ENCODE measurements at regions not wholly inside any gene's neighbourhood (a gene's known extent, or its start where the extent isn't known, plus 50 kb on each side); places are given as distances from the start of the nearest gene placed in this dataset.

GRCh38 chr13:42377640-42378382 lies 105.9 kb downstream of the AKAP11 start:
- BruUV-seq (replicated peaks) = no TSS peak
- WGBS (ENCODE audit: low lambda C conversion rate) = 32% methylated on average over 4 of the region's 4 CpGs
- Histone ChIP-seq H3K9me3 (ENCODE audit: low read length) (no peaks in the 10 kb centered on the region), H3K4me3 (replicated peaks in 1 of 3; ENCODE audit: insufficient read depth in 1 of 3, low read depth in 2 of 3, low read length in 3 of 3) (no peak overlapping the region), H3K27ac (ENCODE audit: extremely low read length, insufficient read depth, low read length) (no peak overlapping the region), H3K36me3 (replicated peaks in 1 of 2; ENCODE audit: control insufficient read depth in 1 of 2, insufficient read depth in 2 of 2, low read length in 2 of 2) (no peaks in the 10 kb centered on the region), H2AFZ (ENCODE audit: low read length) (no peak overlapping the region), H3K79me2 (ENCODE audit: insufficient read depth, low read length) (no peaks in the 10 kb centered on the region), H3K27me3 (ENCODE audit: control insufficient read depth in 1 of 2, insufficient read depth in 2 of 2, low read length in 2 of 2) (no peaks in the 10 kb centered on the region), H3K4me2 (ENCODE audit: low read depth, low read length) (no peak overlapping the region), H3K4me1 (ENCODE audit: insufficient read depth, low read length) (no peaks in the 10 kb centered on the region), H3K9ac (ENCODE audit: insufficient read depth, low read depth, low read length) (no peak overlapping the region), H4K20me1 (ENCODE audit: insufficient read depth, low read length) (no peaks in the 10 kb centered on the region)
- no peak for TF ChIP-seq IRX3 (CRISPR knock-in tag; IDR thresholded peaks at IDR 0.05; ENCODE audit: borderline replicate concordance, low read depth)
- TF ChIP-seq, protein P1, sequence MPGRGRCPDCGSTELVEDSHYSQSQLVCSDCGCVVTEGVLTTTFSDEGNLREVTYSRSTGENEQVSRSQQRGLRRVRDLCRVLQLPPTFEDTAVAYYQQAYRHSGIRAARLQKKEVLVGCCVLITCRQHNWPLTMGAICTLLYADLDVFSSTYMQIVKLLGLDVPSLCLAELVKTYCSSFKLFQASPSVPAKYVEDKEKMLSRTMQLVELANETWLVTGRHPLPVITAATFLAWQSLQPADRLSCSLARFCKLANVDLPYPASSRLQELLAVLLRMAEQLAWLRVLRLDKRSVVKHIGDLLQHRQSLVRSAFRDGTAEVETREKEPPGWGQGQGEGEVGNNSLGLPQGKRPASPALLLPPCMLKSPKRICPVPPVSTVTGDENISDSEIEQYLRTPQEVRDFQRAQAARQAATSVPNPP (CRISPR knock-in tag; IDR thresholded peaks at IDR 0.05) = no peak
- no peak for TF ChIP-seq ARID5B (CRISPR knock-in tag; IDR thresholded peaks at IDR 0.05)
- no peak for TF ChIP-seq SP4 (CRISPR knock-in tag; IDR thresholded peaks at IDR 0.05)
- TF ChIP-seq HINFP (CRISPR knock-in tag; IDR thresholded peaks at IDR 0.05; ENCODE audit: low read depth) = no peak
- no peak for TF ChIP-seq ZKSCAN5 (CRISPR knock-in tag; IDR thresholded peaks at IDR 0.05)
- no peak for TF ChIP-seq CAMTA2 (CRISPR knock-in tag; IDR thresholded peaks at IDR 0.05; ENCODE audit: borderline replicate concordance)
- no peak for TF ChIP-seq U2AF1 (optimal IDR thresholded peaks at IDR 0.05; ENCODE audit: low read depth, low read length)
- no peak for TF ChIP-seq NR3C1 (CRISPR knock-in tag; IDR thresholded peaks at IDR 0.05)
- no peak for TF ChIP-seq TAF1 (CRISPR knock-in tag; IDR thresholded peaks at IDR 0.05)
- TF ChIP-seq, protein P2, sequence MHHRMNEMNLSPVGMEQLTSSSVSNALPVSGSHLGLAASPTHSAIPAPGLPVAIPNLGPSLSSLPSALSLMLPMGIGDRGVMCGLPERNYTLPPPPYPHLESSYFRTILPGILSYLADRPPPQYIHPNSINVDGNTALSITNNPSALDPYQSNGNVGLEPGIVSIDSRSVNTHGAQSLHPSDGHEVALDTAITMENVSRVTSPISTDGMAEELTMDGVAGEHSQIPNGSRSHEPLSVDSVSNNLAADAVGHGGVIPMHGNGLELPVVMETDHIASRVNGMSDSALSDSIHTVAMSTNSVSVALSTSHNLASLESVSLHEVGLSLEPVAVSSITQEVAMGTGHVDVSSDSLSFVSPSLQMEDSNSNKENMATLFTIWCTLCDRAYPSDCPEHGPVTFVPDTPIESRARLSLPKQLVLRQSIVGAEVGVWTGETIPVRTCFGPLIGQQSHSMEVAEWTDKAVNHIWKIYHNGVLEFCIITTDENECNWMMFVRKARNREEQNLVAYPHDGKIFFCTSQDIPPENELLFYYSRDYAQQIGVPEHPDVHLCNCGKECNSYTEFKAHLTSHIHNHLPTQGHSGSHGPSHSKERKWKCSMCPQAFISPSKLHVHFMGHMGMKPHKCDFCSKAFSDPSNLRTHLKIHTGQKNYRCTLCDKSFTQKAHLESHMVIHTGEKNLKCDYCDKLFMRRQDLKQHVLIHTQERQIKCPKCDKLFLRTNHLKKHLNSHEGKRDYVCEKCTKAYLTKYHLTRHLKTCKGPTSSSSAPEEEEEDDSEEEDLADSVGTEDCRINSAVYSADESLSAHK (CRISPR knock-in tag; IDR thresholded peaks at IDR 0.05; ENCODE audit: borderline replicate concordance) = no peak
- TF ChIP-seq FOXK1 (CRISPR knock-in tag; IDR thresholded peaks at IDR 0.05; ENCODE audit: borderline replicate concordance, low read depth) = no peak
- in situ Hi-C loops (cut with HindIII; ENCODE audit: extremely low pct_ligation_motif_present, low pct_unique_long_range_greater_than_20kb) = no loop called here
- ChIA-PET CTCF (ENCODE audit: low intra/inter-chr PET ratio, low total read pairs) (no interaction called here), POLR2A (no interaction called here)
- FAIRE-seq (no peak), DNase-seq (ENCODE audit: low spot score) (no peak), ATAC-seq (no peak)
- intact Hi-C loops (cut with micrococcal nuclease; ENCODE audit: unreplicated experiment) = no loop called here

Measured in HepG2 (cell line).